ENCODE measurements at regions not wholly inside any gene's neighbourhood (a gene's known extent, or its start where the extent isn't known, plus 50 kb on each side); places are given as distances from the start of the nearest gene placed in this dataset.

DNA sequence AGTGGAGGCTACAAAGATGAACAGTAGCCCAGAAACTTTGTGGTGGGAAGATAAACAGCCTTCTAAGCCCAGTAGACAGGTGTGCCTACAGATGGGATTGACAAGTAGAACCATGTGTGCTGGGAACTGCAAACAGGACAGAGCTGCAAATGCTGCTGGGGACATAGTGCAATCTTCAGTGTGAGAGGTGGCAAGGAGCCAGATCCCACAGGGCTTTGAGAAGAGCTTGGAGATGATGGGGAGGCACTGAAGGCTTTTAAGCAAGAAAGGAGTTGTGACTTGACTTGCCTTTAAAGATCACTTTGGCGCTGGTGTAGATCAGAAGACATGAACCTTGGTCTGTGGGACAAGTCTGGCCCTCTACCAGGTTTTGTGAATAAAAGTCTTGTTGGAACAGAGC lies 675.2 kb downstream of the ACTL7B start (continued):
- TF ChIP-seq ZNF114 (CRISPR knock-in tag; IDR thresholded peaks at IDR 0.05) = no peak
- no peak for TF ChIP-seq ZNF331 (CRISPR knock-in tag; IDR thresholded peaks at IDR 0.05; ENCODE audit: low read depth)

DNA sequence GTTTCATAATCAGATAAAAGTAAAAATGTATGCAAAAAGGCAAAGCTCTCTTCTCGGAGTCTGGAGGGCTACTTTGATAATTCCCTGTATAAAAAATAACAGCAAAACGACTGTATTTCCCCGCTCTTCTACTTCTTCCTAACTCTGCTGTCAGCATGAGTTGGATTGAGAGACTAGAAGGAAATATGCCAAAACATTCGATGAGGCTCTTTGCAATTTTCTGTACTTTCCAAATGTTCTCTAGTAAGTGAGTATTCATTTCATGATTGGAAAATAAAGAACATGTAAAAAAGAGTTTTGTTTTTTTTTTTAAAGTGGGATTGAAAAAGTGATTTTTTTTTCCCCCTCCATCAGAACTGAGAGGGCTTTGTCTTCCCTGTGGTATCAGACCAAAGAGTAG lies 677.5 kb downstream of the ACTL7B start:
- Mint-ChIP-seq H3K27me3 (ENCODE audit: insufficient read depth, low read depth, poor library complexity) (peaks cover 5% of the 10 kb centered on the region), H3K4me1 (no peaks in the 10 kb centered on the region), H3K4me3 (no peak overlapping the region), H3K9me3 (no peaks in the 10 kb centered on the region), H3K27ac (no peak overlapping the region), H3K36me3 (ENCODE audit: low read depth) (no peaks in the 10 kb centered on the region)
- no peak overlapping the region for H3K4me2 ChIP-seq
- no peak overlapping the region for H3K27ac ChIP-seq (ENCODE audit: low read depth)
- H3K9me2 ChIP-seq (ENCODE audit: insufficient read depth) = peaks cover 20% of the 10 kb centered on the region
- no peak for TF ChIP-seq JUNB (IDR thresholded peaks at IDR 0.05; ENCODE audit: unreplicated experiment)
- TF ChIP-seq ZNF331 (CRISPR knock-in tag; IDR thresholded peaks at IDR 0.05; ENCODE audit: low read depth) = no peak
- no peak for TF ChIP-seq NANOG (IDR thresholded peaks at IDR 0.05; ENCODE audit: borderline replicate concordance)
- TF ChIP-seq, protein P1, sequence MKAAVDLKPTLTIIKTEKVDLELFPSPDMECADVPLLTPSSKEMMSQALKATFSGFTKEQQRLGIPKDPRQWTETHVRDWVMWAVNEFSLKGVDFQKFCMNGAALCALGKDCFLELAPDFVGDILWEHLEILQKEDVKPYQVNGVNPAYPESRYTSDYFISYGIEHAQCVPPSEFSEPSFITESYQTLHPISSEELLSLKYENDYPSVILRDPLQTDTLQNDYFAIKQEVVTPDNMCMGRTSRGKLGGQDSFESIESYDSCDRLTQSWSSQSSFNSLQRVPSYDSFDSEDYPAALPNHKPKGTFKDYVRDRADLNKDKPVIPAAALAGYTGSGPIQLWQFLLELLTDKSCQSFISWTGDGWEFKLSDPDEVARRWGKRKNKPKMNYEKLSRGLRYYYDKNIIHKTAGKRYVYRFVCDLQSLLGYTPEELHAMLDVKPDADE (IDR thresholded peaks at IDR 0.05) = no peak
- TF ChIP-seq, protein P2, sequence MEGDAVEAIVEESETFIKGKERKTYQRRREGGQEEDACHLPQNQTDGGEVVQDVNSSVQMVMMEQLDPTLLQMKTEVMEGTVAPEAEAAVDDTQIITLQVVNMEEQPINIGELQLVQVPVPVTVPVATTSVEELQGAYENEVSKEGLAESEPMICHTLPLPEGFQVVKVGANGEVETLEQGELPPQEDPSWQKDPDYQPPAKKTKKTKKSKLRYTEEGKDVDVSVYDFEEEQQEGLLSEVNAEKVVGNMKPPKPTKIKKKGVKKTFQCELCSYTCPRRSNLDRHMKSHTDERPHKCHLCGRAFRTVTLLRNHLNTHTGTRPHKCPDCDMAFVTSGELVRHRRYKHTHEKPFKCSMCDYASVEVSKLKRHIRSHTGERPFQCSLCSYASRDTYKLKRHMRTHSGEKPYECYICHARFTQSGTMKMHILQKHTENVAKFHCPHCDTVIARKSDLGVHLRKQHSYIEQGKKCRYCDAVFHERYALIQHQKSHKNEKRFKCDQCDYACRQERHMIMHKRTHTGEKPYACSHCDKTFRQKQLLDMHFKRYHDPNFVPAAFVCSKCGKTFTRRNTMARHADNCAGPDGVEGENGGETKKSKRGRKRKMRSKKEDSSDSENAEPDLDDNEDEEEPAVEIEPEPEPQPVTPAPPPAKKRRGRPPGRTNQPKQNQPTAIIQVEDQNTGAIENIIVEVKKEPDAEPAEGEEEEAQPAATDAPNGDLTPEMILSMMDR (conservative IDR thresholded peaks at IDR 0.05; ENCODE audit: low read depth in 2 of 2) = no peak
- TF ChIP-seq POLR2AphosphoS5 (IDR thresholded peaks at IDR 0.05; ENCODE audit: low read depth) = no peak
- TF ChIP-seq ZNF114 (CRISPR knock-in tag; IDR thresholded peaks at IDR 0.05) = no peak
- TF ChIP-seq EZH2 (IDR thresholded peaks at IDR 0.05; ENCODE audit: low read depth, unreplicated experiment) = no peak
- TF ChIP-seq ZNF462 (CRISPR knock-in tag; IDR thresholded peaks at IDR 0.05) = no peak
- TF ChIP-seq CREB1 (CRISPR knock-in tag; IDR thresholded peaks at IDR 0.05; ENCODE audit: low read depth) = no peak
- TF ChIP-seq STAT1 (IDR thresholded peaks at IDR 0.05; ENCODE audit: unreplicated experiment) = no peak
- TF ChIP-seq REST (IDR thresholded peaks at IDR 0.05; ENCODE audit: unreplicated experiment) = no peak
- H3K27me3 ChIP-seq (ENCODE audit: insufficient read depth) = no peaks in the 10 kb centered on the region
- no peaks in the 10 kb centered on the region for H3F3A ChIP-seq (replicated peaks; ENCODE audit: low read depth)
- no peak for DNase-seq (ENCODE audit: low spot score)
- no peak overlapping the region for H3K4me3 ChIP-seq
- no peaks in the 10 kb centered on the region for H4K20me1 ChIP-seq (replicated peaks; ENCODE audit: insufficient read depth)
- no peak overlapping the region for H2AFZ ChIP-seq
- no peaks in the 10 kb centered on the region for H3K79me2 ChIP-seq (replicated peaks; ENCODE audit: insufficient read depth)
- no peaks in the 10 kb centered on the region for H3K4me1 ChIP-seq (ENCODE audit: insufficient read depth)
- no peaks in the 10 kb centered on the region for H3K36me3 ChIP-seq (ENCODE audit: insufficient read depth)
- no peak for ATAC-seq

Measured in GM23338 (cell line).